ENCODE measurements at regions not wholly inside any gene's neighbourhood (a gene's known extent, or its start where the extent isn't known, plus 50 kb on each side); places are given as distances from the start of the nearest gene placed in this dataset.

DNA sequence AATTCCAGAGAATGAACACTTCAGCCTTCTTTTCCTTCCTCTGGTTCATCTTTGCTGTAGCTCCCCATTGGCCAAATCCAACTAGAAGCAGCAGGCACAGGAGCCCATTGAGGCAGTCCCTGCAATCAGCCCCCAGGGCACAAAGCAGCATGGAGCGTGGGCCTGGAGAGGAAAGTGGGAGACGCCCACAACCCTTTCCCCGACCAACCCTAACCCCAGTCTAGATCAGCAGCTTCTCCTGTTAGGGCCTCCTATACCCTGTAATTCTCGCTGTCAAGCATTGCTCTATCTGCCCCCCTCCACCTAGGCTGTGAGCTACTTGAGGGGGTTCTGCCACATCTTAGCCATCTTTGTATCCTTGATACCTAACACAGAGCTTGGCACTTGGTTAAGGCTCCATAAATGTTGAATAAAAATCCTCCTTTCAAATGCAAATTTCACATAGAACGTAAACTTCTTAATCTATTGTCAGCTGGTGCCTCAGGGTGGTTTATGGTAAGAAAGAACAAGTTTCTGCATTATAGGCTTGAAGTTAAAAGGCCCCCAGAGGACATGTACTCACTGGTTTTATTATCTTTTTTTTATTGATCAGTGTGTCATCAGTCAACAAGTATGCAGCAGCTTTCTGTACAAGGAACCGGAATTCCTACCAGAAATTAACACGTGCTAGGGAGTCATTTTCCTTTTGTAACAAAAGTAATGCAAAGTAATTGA is 97.9 kb upstream of the PFN2 start:
- DNase-seq (ENCODE audit: low spot score), result no peak

DNA sequence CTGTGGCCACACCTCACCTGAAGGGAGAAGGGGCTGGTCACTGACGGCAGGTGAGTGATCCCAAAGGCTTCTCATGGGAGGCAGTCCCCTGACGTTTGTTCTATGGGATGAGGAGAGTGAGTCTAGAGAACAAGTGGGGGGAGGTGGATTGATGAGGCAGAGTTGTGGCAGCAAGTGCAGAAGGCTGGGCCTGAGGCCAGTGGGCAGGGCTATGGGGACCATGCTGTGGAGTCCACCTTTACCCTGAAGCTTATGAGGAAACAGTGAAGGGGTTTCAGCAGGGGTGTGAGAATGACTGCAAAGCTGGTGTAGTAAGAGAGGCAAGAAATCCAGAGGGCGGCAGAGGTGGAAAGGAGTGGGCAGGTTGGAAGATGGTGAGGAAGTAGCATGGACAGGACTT is 96.9 kb upstream of the PFN2 start:
- DNase-seq (ENCODE audit: low spot score), result no peak

DNA sequence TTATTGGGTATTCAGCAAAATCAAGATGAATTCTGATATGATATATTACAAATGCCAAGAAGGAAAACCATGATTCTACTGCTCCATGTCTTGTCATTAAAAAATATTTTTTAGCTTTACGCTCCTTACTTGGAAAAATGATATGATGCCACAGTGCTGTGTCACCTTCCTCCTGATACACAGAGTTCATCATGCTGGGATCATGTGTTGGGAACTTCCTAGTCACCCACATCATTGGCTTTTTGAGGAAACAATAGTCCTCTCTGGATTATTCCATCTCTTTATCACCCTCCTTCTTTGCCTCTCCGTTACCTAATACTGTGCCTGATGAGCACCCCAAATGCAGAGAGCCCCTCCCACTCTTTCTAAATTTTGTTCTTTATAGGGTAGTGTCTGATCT is 94.3 kb upstream of the PFN2 start:
- DNase-seq (ENCODE audit: low spot score), result no peak

DNA sequence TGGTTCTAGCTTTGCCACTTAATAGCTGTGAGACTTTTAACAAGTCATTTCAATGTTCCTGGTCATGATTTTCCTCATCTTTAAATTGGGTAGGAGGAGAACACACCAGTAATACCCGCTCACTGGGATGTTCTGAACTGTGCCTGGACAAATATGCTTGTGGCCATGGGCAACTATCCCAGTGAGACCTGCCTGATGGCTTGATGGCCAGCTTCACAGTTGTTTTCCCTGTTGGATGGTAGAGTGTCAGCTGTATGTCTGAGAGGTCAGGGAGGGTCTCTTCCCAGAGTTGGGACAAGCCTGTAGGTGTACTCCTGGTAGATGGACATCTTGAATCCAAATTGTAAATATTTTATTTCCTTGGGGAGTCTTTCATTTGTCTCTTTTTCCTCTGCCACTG is 92.5 kb upstream of the PFN2 start:
- DNase-seq (ENCODE audit: low spot score), result no peak

DNA sequence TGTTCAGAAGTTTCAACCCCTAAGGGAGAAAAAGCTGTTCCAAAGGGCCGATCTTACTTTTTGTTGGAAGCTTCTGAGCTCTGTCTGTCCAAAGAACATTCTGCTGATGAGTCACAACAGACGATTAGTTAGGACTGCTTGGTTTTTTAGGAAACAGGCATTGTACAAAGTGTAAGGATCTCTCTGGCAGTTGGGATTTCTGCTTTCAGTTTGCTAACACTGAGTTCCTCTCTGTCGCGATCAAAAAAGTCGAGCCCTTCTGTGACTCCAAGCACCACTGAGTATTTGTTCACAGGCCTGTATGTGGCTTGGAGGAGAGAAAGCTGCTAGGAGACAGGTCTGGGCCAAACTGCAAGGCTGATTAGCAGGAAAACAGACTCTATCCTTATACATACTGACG is 91.8 kb upstream of the PFN2 start:
- peak; percentile 55 for DNase-seq (ENCODE audit: low spot score)

DNA sequence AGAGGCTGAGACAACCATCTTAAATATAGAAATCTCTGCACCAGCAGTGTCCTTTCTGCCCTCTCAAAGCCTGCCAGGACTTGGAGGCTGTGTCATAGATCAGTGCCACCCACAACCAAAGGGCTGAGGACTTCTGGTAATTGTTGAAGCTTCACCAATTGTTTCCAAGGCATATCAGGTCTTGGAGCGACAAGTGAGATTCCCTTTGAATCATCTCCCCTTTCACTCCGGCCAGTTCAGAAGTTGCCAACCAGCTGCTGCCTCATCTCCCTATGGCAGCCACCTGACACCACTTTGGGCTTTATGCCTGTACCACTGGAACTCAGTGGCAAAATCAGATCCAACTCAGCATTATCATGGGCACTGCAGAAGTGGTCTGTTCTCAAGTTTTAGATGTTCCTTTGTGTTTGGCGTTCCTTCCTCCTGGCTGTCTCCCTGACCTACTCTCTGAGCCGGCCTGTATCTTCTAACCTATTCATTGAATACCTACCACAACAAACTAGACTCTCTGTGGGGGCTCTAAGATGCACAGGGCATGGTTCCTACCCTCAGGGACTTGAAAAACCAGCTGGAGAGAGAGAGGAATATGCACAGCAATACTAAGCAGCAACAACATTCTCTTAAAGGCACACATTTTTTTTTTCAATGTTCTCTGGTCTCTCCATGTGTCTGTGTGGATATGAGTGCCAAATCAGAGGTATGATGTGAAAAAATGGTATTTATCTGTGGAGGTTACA is 90.8 kb upstream of the PFN2 start:
- DNase-seq (ENCODE audit: low spot score), result no peak

DNA sequence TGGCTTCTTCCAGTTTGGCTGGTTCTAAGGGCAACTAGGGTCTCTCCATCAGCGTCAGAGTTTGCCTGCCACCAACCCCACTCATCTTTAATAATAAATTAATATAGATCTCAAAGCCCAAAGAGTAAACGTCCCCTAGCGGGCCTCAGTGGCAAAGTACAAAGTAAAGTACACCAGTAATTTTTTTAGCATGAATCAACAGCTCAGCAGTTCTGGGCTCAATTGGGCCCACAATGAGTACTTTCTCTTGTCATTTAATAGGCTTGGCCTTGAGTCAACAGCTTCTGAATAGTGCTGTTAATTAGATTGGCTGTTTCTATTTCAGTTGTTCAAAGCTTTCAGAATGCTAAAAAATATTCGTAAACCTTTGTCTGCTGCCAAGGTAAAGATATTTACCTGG is 89.0 kb upstream of the PFN2 start:
- no peak for DNase-seq (ENCODE audit: low spot score)

DNA sequence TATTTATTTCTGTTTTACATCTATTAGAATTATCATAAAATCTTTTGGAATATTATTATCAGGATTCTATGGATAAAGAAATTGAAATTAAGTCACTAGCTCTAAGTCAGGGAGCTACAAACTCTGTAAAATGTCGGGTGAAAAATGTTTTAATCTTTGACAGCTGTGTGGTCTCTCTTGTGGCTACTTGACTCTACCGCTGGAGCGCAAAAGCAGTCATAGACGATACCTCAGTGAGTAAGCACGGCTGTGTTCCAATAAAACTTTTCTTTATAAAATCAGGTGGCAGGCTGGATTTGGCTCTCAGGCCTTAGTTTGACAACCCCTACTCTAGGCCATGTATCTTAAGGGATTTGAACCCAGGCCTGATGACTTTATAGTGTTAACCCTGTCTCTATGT is 88.5 kb upstream of the PFN2 start:
- no peak for DNase-seq (ENCODE audit: low spot score)

DNA sequence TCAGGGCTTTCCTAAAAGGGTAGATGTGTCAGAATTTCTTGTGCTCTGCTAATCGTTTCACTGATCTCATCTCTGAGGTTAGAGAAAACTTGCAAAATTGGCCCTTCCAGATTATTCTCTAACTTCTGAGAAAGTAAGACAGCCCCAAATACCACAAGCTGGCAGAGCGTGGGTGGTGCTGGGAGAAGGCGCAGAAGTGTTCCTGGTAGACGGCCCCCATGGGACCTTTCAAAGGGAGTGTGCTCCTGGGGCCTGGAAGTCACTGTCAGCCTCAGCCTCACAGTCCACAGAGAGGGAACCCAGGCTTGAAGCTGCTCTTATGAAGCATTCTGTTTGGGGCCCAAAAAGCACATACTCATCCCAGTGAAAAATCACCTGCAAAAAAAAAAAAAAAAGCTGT is 86.5 kb upstream of the PFN2 start:
- no peak for DNase-seq (ENCODE audit: low spot score)

DNA sequence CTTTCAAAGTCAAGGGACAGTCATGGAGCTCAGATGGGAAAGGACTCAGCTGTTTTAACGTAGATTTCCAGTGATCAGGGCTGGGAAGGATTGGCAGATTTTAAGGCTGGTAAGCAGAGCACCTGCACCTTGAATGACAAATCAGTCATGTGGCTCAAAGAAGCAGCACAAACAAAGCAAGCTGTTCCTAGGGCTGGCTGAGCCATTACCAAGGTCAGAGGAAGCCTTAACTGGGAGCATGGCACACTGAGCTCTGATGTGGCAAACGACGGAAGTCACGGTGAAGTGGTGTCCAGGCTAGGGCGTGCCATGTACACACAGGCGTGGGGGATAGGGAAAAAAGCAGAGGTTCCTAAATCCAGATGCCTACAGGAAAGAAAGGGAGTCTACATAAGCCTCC is 84.6 kb upstream of the PFN2 start:
- DNase-seq (ENCODE audit: low spot score), result no peak

DNA sequence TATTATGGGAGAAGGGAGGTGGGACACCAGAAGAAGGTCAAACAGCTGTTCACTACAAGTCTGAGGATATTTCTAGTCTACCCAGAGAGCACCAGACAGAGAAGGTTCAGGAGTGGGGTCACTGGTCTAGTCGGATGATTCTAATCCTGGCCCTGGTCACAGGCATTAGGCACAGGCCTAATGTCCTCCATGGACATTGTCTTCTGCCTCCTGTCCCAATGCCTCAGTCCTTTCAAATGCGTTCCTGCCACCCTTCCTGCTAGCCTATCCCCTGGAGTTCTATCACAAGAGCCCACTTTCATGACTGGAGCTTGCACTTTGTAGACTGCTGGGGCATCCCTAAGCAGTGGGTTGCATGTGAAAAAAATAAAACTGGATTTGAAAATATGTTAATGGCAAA is 83.9 kb upstream of the PFN2 start:
- DNase-seq (ENCODE audit: low spot score), result no peak

DNA sequence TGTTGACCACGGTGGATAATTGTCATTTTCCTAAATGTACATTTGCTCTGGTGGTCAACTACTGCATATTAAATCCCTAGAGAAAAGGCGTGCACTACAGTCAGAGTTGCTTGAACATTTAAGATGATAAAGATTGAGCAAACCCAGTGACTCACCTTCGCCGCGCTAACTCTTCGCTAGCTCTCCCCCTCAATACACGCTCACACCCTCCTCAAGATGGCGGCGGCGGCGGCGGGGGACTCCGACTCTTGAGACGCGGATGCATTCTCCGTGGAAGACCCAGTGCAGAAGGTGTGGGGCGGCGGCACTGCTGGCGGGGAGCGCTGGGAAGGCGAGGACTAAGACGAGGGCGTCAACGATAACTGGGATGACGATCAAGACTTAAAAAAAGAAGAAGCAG is 79.8 kb upstream of the PFN2 start:
- DNase-seq (ENCODE audit: low spot score), result no peak

DNA sequence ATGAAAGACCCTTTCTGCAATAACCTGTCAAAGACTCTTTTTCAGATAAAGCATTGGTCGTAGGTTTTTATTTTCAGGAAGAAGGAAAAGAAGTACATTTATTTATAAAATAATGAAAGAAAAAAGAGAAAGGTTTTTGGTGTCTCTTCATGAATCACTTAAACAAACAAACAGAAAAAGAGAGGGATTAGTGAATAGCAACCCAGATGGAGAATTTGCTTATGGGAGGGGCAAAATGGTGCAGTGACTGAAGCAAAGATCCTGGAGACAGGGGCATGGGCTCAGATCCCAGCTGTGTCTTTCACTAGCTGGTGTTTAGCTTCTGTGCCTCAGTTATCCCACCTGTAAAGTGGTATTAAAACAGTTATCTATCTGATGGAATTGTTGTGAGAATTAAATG is 78.6 kb upstream of the PFN2 start:
- DNase-seq (ENCODE audit: low spot score), result peak; percentile 45

DNA sequence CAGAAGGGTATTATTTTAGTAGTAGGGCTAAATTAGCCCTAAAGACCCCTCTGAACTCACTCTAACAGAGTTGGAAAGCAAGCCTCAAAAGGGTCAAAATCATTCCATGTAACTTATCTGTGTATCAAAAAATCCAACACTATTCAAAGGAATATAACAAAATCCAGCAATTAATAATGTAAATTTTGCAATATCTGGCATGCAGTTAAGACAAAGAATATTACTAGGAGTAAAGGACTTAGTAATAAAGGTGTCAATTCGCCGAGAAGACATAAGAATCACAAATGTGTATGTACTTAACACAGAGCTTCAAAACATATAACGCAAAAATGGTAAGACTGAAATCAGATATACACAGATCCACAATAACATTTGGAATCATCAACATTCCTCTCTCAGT is 71.2 kb upstream of the PFN2 start:
- DNase-seq (ENCODE audit: low spot score), result no peak

DNA sequence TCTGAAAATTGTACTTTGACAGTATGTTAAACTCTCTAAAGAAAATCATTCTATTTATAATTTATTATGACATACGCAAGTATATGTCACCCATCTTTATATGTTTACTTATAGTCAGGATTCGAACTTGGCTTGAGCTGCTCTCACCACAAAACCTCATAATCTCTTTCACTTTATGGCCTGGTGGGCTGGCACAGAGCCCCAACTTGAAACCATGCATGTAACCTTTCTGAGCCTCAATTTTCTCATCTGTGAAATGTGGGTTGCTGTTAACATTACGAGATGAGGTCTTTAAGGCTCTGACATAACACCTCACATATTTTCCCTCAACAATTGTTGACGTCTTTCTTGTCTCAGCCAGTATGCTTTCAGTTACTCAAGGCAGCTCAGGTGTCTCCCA is 69.4 kb upstream of the PFN2 start:
- DNase-seq (ENCODE audit: low spot score), result no peak

DNA sequence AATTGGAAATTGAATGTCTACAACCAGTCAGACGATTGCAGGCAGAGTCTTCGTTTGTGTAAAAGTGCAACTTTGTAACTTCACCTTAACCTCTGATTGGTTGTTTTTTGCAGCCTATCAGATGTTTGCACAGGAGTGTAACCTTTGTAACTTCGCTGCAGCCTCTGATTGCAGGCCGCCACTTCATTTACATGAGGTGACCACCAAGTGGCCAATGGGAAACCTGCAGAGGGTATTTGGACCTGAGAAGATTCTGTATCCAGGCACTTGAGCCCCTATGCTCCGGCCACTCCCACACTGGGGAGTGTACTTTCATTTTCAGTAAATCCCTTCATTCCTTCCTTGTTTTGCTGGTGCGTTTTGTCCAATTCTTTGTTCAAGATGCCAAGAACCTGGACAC is 68.1 kb upstream of the PFN2 start:
- DNase-seq (ENCODE audit: low spot score), result no peak

DNA sequence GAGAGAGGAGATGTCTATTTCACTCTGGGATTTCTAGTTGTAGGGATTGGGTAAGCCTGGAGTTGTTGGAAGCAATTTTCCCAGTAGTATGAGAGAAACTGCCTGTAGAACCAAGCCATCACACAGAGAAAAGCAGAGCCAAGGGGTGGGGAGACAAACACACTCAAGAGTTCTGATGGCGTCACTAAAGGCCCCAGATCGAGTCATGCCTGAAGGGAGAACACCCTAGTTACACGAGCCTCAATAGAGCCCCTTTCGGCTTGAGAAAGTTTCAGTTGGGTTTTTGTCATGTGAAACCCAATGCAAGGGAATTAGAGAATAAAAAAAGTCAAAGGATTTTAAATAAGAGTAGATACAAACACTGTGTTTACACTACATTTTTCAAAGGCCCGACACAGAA is 66.1 kb upstream of the PFN2 start:
- DNase-seq (ENCODE audit: low spot score), result no peak

DNA sequence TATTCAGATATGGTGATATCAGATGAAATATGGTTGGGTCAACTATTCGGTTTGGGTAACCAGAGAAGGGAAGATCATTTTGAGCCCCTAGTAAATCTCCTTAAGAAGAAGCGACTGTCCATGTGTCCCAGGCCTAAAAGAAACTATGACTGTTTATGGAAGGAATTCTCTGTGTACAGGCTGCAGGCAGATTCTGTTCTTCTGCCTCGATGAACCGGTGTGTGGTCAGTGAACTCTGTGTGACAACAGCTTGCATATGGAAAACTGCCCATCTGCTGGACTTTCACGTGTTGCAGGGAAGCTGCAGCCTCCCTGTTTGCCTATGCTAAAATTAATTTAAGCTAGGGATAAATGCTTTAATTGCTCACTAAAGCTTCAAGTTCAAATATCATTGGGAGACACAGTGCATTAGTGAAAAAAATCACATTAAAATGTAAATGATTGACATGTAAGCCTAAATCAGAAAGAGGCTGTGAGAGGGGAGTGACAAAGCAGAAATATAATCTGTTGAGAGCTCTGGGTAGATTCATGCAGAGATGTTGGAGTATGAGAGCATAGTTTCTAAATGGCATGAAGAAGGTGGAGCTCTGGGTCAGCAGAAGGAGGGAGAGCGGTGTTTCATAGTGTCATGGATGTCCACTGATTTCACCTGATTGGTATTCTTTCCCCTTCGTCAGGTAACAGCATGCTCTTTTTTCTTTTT is 65.4 kb upstream of the PFN2 start:
- DNase-seq (ENCODE audit: low spot score), result no peak

DNA sequence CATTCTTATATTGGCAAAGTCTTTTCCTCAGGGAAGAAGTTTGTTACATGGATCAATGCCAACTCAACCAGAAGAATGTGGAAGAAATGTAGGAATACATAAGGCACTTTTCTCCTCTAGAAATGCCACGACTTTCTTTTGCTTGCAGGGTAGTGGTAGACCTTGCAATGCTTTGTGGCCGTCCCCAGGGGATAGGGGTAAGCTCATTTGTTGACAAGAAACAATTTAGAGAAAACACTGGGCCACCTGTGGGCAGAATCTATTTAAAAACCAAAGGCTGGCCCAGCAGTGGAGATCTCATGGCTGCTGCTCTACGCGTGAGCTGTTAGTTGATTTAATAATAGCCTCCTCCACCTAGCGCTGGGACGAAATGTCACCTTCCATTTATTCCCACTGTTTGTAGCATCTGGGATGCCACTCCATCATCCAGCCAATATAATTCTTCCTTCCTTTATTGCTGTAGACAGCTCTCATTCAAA is 64.6 kb upstream of the PFN2 start:
- DNase-seq (ENCODE audit: low spot score), result no peak

DNA sequence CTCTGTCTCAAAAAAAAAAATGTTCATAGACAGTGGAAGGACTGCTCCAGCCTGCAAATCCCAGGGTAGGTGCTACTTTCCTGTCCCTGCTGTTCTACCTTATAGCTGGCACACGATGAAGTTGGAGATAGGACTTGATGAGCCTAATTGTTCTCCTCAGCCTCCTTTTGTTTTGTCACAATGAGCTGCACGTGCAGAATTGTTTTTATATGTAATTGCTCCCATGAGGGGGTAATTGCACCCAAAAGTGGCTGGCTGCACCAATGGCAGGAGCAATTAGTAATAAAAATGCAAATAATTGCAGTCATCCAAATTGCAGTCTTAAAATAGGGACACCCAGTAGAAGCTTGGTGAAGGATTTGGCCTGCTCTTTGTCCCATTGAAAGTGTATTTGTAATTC is 63.0 kb upstream of the PFN2 start:
- DNase-seq (ENCODE audit: low spot score), result no peak

DNA sequence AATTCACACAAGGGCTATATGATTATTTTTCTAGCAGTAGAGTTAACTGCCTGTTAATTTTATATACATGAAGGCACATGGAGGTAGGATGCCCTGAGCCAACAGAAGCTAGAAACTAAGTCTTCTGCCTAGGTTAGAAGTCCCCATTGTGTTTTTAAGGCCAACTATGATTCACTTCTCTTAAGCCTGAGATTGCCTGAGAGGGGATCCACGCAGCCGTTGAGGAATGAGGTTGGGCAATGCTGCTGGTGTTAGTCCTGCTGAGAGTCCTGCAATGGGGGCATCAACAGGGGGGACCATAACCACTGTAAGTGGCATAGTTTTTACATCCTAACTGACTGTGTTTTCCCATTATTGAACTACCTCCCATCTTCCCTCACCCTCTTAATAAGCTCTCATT is 60.1 kb upstream of the PFN2 start:
- DNase-seq (ENCODE audit: low spot score), result no peak

DNA sequence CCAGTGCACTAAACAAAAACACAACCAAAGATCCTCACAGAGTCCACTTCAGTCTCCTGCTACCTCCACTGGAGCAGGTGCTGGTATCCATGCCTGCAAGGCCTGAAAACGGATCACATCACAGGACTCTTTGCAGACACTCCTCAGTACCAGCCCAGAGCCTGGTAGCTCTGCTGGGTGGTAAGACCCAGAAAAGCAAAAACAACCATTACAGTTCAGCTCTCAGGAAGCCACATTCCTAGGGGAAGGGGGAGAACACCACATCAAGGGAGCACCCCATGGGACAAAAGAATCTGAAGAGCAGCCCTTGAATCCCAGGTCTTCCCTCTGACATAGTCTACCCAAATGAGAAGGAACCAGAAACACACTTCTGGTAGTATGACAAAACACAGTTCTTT is 52.5 kb upstream of the PFN2 start:
- no peak for DNase-seq (ENCODE audit: low spot score)
